ENCODE measurements at regions not wholly inside any gene's neighbourhood (a gene's known extent, or its start where the extent isn't known, plus 50 kb on each side); places are given as distances from the start of the nearest gene placed in this dataset.

DNA sequence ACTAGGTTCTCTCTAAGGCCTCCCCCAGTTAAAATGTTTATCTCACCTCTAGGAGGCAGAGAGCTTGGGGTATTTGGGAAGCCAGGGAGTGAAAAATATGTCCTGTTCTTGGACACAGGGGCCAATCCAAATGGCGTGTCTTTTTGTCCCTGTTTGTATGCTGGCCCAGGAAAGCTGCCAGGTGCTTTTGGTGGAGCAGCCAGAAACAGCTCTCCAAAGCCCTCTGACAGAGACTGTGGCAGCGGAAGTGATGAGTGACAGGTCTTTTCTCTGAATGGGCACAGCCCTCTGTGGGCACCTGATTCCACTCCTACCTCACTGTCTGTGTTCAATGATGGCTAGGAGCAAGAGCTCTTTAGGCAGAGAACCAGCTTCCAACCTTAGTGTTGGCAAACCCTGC is 106.4 kb upstream of the KIRREL3 start:
- DNase-seq (ENCODE audit: low read depth): no peak

DNA sequence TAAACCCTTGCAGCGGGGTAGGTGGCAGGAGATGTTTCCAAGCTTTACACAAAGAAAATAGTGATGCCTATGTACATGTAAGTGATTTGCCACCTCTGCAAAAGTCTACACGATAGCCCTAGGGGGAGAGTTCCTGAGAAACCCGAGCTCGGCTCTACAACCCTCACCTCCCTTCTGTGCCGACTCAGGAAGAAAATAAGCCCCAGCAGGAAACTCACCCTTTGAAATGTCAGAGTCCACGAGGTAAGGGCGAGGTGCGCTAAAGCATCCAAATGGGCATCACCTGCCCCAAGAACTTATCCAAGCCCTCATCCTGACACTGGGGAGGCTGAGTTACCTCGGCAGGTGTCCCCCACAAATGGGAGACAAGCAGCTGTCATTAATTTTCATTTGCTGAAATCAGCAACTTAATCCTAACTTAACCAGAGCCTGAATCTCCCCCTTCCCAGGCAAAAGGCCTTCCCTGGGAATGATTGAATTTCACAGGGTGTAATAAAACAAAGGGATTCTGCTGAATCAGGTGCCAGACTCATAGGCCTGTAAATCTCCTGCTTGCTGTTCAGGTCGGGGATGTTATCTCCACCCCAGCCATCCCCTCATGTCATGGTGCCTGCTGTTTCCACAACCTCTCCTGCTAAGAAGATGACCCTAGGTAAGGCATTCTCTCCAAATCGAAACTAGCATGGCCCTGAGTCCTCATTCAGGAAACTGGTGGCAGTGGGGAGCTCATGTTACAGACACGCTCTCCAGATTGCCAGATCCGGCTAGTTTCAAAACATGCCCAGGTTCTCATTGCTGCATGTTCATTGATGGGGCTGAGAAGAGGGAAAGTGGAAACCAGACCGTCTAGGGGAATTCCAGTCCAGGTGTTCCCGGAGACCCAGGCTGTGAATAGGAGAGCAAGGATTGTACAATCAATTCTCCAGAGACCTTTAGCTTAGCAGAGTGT is 105.3 kb upstream of the KIRREL3 start:
- DNase-seq (ENCODE audit: low read depth): peak; percentile 63

DNA sequence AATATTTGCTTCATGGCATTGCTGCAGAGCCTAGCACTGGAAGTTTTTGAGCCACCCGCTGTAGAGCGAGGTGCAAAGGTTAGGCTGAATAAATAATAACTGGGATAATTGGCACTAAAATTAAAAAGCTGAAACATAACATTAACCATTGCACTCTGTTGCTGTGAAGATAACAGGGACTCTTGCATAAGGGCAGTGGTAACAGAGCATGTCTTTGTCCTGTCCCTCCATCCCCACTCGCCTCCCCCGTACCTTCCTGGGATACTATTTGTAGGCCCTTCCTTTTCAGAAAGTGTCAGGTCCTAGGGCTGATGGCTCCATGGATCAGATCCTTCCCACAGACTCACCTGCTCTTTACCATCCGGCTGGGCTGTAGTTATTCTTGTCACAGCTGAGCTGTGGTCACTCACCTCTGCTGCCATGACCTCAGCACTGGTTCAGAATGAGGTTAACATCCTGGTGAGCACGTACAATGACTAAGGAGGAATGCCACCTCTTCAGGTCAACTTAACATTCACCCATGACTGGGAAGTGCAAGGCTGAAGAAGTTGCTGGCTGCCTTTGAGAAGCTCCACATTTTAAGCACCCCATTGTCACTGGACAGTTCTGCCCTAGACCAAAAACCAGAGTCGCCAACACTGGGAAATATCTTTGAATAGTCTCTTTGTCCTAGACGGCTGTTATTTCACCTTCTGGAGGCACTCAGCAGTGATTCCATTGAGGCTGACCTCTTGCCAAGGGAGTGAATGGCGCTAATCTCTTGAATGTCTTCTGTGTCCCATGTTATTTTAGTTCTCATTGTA is 103.2 kb upstream of the KIRREL3 start:
- DNase-seq (ENCODE audit: low read depth): no peak

DNA sequence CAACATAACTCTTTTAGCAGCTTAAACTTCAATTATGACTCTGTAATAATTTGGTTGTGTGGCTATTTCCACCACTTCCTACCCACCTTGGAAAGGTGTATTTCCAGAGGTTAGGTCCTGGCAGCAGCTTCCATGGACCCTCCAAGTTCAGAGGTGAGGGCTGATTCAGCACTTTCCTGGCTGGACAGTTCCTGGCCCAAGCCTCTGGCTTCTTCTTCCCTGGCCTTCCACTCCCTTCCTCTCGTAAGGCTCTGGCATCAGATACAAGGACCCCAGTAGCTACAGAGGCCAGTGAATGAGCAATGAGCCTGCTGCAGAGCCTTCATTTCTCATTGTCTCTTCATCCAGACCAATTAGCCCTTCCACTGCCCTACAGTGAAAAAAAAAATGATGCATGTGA is 98.1 kb upstream of the KIRREL3 start:
- no peak for DNase-seq (ENCODE audit: low read depth)

DNA sequence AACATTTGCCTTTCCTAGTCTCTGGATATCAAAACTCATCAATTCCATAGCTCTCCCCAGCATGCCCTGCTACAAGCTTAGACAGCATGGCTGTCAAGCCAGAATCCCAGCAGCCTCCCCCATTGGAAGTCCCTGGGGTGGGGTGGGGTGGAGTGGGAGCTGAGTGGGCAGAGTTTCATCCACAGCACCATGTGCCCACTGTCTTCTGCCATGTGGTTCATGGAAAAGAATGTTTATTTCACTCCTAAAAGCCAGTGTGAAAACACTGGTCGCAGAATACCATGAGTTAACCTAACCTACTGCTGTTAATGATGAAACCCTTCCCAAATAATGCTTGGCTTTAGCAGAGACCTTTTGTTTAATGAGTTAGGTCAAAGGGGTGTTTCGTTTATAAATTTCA is 80.2 kb upstream of the KIRREL3 start:
- no peak for DNase-seq (ENCODE audit: low read depth)

DNA sequence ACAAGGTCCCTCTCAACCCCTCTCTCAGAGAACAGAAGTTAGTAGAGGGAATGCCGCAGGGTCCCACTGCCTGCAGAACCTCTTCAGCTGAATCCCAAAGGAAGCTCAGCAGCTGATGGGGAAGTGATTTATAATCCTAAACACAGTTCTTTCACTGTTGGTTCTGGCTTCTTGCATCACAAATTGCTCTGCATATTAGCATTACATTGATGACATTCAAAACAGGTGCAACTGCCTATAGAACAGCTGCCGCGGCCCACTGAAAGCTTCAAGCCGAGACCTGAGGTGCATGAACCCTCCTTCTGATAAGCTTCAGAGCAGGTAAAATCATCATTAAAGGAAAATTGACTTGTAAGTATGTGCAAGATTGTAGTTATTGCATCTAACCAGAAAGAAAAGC is 75.2 kb upstream of the KIRREL3 start:
- no peak for DNase-seq (ENCODE audit: low read depth)

DNA sequence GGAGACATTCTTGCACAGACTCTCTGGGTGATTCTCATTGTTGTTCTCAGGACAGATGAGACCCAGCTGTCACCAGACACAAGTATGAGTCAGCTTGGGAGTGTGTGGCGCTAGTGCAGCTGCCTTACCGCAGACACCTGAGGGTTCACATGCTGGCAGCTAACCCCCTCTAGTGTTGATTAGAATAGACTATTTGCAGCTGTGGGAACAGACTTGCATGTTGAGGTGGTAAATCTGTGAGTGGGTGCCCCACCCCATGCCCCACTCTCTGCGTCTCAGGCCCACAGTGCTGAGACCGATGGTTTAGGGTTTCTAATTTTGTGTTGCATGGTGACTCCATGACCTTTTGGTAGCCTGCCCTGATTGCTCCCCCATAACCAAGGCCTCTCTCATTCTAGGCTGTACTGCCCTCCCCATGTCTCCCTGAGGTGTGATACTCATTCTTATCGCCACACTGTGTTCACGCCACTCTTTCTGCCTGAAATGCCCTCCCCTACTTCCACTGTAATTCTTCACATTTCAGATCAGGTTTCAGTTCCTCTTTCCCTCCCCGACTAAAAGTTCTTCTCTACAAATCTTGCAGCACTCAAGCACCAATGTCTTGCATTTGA is 73.7 kb upstream of the KIRREL3 start:
- peak; percentile 76 for DNase-seq (ENCODE audit: low read depth)

DNA sequence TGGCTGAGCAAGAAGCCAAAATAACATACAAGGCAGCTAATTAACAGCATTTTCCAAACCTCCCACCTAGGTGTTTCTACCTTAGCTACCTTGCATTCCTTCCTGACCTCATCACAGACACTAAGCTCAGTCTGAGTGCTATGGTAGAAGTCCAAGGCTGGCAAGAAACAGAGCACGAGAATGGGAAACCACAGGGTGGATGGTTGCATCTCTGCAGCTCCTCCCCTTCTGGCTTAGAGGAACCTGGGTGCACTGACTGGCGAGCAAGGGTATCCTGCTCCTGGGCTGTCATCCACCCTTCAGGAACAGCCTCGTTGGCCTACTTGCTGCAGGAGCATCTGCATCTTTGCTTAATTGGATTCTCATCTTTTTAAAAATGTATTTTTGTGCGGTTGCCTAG is 73.1 kb upstream of the KIRREL3 start:
- no peak for DNase-seq (ENCODE audit: low read depth)

DNA sequence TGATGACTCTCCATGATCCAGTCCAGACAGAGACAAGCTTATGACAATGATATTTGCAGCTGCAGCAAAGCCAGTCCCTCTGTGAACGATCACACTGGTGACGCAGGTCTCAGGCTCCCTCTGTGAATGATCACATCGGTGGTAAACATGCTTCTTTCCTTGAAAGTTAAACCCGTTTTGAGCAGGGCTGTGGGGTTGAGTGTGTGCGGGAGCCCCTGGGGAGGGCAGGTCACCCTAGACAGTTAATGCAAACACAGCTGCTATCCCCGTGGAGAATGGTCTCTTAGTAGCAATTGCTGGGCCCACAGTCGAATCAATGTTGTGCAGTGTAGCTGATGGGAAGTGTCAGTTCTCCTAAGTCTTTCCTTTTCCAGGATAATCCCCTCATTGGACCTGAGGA is 71.0 kb upstream of the KIRREL3 start:
- DNase-seq (ENCODE audit: low read depth): no peak

DNA sequence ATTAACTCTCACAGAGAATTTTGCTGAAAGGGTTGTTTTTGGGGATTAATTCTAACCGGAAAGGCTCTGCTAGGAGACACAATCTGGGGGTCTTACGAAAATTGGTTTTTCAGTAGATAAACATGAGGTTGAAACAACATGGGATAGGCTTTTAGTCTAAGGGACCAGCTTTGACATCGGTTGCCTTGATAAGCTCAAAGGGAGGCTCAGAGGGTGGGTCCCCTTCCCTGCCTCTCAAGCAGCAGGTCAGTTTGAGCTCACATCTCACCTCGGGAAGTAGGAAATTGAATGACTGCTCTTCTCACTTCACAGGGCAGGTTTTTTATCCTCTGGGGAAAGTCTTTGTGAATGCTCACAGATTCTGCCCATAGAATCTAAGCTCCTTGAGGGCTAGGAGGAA is 70.2 kb upstream of the KIRREL3 start:
- no peak for DNase-seq (ENCODE audit: low read depth)

DNA sequence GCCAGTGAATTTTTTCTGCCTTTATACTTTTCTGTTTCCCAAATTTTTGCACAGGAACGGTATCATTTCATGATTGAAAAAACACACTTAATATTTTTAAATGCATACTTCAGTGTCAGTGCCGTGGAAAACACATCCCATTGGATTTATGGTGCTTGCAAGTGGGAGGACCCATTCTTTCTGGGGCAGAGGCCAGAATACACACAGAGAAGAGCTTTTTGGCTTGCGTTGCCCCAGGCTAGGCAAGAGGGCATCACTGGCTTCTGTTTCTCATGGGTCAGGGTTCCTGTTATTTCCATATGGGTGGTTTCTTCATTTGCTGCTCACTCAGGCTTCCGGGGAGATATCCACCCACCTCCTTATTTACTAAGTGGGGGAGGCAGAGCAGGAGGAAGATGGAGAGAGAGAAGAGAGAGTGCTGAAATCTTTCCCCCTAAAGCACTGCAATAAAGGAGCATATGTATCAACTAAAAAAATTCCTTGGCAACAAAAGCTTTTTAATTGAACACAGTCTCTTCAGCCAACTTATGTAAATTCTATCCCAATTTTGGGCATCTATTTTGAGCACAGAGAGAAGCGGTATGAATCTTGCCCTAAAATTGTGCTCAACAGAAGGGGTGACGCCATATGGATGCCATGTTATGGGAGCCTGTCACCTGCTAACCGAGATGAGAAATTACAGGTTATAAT is 66.0 kb upstream of the KIRREL3 start:
- no peak for DNase-seq (ENCODE audit: low read depth)

DNA sequence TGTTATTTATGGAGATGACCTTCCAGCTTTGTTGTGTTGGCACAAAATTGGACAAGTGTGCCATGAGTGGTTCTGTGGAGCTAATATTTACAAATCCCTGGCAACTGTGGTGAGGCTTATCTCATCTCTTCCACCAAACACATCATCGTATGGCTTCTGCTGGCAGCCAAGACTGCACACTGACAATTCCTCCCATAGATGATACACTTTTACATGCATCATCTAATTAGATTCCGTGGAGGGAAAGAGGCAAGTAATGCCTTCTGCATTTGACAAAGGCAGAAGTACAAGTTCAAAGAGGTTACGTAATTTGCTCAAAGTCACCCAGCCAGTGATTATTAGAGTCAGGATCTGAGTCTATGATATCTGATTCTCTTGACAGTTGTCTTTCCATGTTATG is 62.7 kb upstream of the KIRREL3 start:
- no peak for DNase-seq (ENCODE audit: low read depth)

DNA sequence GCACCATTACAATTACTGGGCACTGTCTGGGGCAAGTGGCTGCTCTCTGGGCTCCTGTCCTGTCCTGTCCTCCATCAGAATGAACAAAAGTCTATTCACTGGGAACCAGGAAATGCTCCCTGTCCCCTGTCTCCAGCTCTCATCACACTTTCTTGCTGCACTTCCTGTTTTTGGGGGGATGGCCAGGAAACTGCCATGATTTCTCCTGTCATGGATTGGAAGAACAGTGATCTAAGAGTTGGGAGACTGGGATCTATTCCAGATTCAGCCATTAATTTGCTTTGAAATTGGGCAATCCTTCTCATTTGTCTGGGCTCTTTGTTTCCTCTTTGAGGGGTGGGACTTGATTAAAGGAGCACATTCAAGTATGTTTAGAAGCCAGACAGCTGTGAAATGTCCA is 61.4 kb upstream of the KIRREL3 start:
- peak; percentile 13 for DNase-seq (ENCODE audit: low read depth)

DNA sequence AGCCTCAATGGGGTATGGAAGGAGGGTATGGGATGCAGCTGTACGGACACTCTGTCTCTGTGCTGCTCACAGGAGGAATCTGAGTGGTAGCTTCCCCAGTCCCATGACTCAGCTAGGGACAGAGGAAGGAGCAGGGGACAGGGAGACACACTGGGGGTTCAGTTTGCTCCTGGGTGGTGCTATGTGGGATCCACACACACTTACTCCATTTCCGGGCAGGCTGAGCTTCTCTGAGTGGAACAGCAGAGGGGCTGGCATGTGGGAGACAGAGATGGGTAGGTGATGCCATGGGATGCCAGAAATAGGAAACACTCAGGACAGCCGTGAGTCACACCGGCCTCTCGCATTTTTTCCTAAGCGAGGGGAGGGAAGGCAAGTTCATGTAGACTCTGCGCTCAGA is 59.2 kb upstream of the KIRREL3 start:
- peak; percentile 61 for DNase-seq (ENCODE audit: low read depth)

DNA sequence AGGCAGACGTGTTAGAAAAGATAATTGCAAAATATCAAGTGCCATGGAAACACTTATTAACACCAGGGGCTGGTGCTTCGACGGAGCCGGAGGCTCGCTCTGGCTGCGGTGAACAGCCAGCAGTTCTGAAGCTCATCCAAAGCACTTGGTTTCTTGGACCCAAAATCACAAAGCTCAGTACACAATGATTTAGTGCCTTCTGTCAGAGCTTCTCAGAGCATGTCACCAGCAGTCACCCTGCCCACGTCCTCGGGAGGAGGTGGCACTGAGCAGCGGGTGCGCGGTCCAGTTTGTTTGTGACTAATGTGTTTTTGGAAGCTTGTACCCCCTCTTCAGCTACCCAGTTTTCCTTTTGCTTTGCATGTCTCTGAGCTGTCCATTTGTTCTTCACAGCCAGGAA is 58.7 kb upstream of the KIRREL3 start:
- no peak for DNase-seq (ENCODE audit: low read depth)

DNA sequence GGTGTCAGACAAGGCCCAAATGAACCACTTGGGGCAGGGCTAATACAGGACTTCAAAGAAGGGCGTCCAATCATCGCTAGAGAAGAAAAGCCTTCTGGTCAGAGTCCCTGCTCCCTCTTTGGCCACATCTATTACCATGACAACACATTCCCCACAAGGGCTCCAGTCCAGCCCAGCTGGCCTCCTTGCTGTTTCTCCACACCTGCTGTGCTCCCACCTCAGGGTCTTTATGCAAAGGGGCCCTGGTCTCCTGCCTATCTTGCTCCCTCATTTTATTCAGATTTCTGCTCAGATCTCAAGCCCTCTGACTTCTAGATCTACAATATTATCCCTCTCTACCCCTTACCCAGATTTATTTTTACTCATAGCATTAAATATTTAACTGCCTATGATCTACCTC is 58.0 kb upstream of the KIRREL3 start:
- no peak for DNase-seq (ENCODE audit: low read depth)

DNA sequence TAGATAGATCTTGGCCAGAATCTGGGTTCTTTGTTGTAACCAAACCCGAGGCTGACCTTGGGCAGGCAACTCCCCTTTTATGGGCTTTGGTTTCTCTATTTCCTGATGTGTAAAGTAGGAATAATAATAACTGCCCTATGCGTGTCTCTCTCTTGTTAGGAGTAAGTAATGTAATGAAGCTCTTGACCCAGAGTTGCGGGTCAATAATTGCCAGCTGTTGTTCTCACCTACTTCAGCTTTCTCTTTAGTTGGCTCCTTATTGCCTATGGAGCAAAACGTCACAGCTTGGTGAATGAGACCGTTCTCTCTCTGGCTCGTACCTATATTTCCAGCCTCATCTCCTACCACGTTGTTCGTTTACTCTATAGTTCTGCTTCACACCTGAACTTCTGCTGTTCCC is 56.6 kb upstream of the KIRREL3 start:
- no peak for DNase-seq (ENCODE audit: low read depth)

DNA sequence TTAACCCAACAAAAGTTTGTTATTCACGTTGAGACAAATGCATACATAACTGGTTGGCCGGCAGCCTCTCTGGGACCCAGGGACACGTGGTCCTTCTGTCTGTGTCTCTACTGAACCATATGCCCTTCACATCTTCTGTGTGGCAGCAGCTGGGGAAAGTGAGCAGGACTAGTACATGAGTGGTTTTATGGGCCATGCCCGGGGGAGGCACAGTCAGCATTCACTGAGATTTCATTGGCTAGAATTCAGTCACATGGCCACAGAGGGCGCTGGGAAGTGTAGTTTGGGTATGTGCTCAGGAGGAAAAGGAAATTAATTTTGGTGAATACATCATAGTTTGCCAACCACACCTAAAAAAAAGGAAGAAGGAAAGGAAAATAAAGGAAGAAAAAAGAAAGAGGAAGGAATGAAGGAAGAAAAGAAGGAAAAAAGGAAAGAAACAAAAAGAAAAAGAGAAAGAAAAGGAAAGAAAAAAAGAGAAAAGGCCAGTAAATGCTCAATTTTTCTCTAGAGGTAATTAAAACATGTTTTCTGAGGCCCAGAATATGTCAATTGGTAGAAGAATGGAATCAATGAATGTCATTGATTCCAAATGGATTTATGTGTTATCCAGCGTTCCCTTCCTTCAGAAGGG is 55.9 kb upstream of the KIRREL3 start:
- DNase-seq (ENCODE audit: low read depth): peak; percentile 48

DNA sequence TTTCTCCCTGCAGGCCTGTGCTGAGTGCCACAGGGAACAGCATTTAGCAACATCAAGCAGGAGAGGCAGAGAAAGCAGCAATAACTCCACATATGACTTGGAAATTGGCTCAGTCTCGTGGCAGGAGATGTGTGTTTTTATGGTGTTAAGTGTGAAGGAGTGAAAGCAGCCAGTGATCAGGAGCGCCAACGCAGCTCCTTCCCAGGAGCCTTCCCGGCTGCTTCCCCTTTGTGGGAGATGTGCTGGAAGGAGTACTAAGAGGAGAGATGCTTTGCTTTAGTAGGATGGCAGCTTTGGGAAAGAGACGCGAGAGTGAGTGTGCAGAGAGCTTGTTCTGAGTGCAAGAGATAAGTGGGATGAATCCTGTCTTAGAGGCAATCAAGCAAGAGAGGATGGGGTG is 54.7 kb upstream of the KIRREL3 start:
- DNase-seq (ENCODE audit: low read depth): no peak

DNA sequence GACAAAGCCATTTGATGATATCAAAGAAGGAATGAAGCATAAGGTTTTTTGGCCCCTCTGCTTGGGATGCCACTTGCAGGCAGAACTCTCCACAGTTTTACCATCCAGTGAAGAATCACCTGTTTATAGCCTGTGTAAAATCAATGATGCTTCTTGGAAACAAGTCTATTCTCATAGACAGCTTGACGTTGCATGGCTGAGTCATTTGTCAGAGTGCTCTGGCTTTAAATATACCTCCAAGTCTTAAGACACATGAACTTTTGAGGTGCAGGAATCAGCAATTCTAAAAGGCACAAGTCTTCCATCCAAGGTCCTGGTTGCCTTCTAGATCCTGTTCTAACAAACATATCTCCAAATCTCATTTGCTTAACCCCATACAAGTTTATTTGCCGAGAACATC is 53.6 kb upstream of the KIRREL3 start:
- DNase-seq (ENCODE audit: low read depth): no peak

DNA sequence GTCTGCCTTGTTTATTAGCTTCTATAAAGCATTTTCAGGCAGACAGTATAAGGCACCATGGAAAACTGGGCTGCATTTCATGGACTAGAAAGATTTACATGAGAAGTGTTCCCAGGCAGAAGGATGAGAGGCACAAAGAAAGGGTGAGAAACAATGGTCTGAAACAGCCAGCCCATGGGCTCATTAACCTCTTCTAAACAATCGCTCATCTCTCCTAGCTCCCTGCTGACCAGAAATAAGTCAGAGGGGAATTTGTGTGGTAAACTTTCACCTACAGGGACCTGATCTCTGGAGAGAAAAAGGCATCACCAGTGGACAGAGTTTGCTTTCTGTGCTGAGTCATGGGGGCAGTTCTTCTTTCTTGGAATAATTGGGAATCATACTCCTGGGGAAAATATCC is 51.8 kb upstream of the KIRREL3 start:
- no peak for DNase-seq (ENCODE audit: low read depth)
